Upper lobe of left lung (tissue), 6 donors: ENCODE measurements at regions not wholly inside any gene's neighbourhood (a gene's known extent, or its start where the extent isn't known, plus 50 kb on each side); places are given as distances from the start of the nearest gene placed in this dataset.

Experiments
- ATAC-seq, 2 donors: fragments of 200-7000 bp; cut with Tn5 transposase; one replicate each; pipeline ENCODE4 v1.9.1; 2022; ENCODE audit warnings: mild to moderate bottlenecking in 2 of 2, moderate library complexity in 2 of 2; ENCODE audit not compliant: low FRiP score in 2 of 2
- DNase-seq, 2 donors: peaks; one replicate each; pipeline ENCODE4 v3.0.0-alpha.2; 2019 to 2020
- H3K27ac ChIP-seq, 4 donors: fragments of 200-600 bp; sonication (generic); one replicate each; pipeline ENCODE4 v1.5.1; 2016 to 2019
- H3K27me3 ChIP-seq, 4 donors: fragments of 200-600 bp; sonication (generic); one replicate each; pipeline ENCODE4 v1.5.1; 2017 to 2019
- H3K36me3 ChIP-seq, 4 donors: fragments of 200-600 bp; sonication (generic); one replicate each; pipeline ENCODE4 v1.5.1; 2016 to 2019
- H3K4me1 ChIP-seq, 4 donors: fragments of 200-600 bp; sonication (generic); one replicate each; pipeline ENCODE4 v1.5.1; 2018 to 2019
- H3K4me3 ChIP-seq, 4 donors: fragments of 200-600 bp; sonication (generic); one replicate each; pipeline ENCODE4 v1.5.1; 2017 to 2019; ENCODE audit warnings: mild to moderate bottlenecking in 2 of 4, moderate library complexity in 1 of 4
- H3K9me3 ChIP-seq, 4 donors: fragments of 200-600 bp; sonication (generic); one replicate each; pipeline ENCODE4 v1.5.1; 2018 to 2019
- CTCF ChIP-seq, 6 experiments: fragments of 450-650 bp in 4 of 6; fragments of 200-600 bp in 2 of 6; sonication (generic) in 2 of 6; IDR thresholded peaks; one replicate each; pipeline ENCODE4 v1.5.1; 2016 to 2019; ENCODE audit warnings: antibody characterized with exemption in 6 of 6
- EP300 ChIP-seq, 4 donors: sonication (generic); formaldehyde crosslinking; IDR thresholded peaks; one replicate each; pipeline ENCODE4 v1.5.1; 2017; ENCODE audit warnings: antibody characterized with exemption in 4 of 4, control low read depth in 2 of 4
- POLR2A ChIP-seq, 4 donors: fragments of 450-650 bp; IDR thresholded peaks; one replicate each; pipeline ENCODE4 v1.5.1; 2016 to 2017; ENCODE audit warnings: antibody characterized with exemption in 4 of 4, mild to moderate bottlenecking in 2 of 4
- POLR2AphosphoS5 ChIP-seq, 2 donors: sonication (generic); formaldehyde crosslinking; IDR thresholded peaks; one replicate each; pipeline ENCODE4 v1.5.1; 2017; ENCODE audit warnings: antibody characterized with exemption in 2 of 2
- WGBS, 2 donors: methylation state at CpG; one replicate each; pipeline ENCODE4 v1.1.5; 2017 to 2018; 5-methylcytosine and 5-hydroxymethylcytosine counted together
- donor health status: DM: no; HTN: no; CAD: no; lungs with moderate emphysema.
- donor health status: DM: no; HTN: yes; CAD: no; lungs with severe emphysema.

GRCh38 chr1:235011064-235011598 is 117.5 kb downstream of the TOMM20 start:
- ATAC-seq (no peak), DNase-seq (no peak)
- 74 to 79% methylated on average over 7 of the region's 7 CpGs for WGBS, 2 donors
- no peaks in the 10 kb centered on the region for H3K27me3 ChIP-seq
- peak overlapping the region in 2 of 4 donors; percentile 66 to 82 for H3K27ac ChIP-seq
- TF ChIP-seq POLR2A (IDR thresholded peaks at IDR 0.05) (no peak), POLR2AphosphoS5 (IDR thresholded peaks at IDR 0.05) (no peak), CTCF (IDR thresholded peaks at IDR 0.05) (no peak), EP300 (IDR thresholded peaks at IDR 0.05) (no peak)
- H3K36me3 ChIP-seq = no peaks in the 10 kb centered on the region
- peaks cover 7 to 16% (median 9%) of the 10 kb centered on the region in 4 donors for H3K4me1 ChIP-seq
- no peaks in the 10 kb centered on the region for H3K9me3 ChIP-seq
- H3K4me3 ChIP-seq = no peak overlapping the region

- Histone ChIP-seq H3K4me3 (no peak overlapping the region), H3K36me3 (no peaks in the 10 kb centered on the region), H3K4me1 (peaks cover 7 to 16% (median 9%) of the 10 kb centered on the region in 4 donors), H3K9me3 (no peaks in the 10 kb centered on the region), H3K27me3 (no peaks in the 10 kb centered on the region), H3K27ac (no peak overlapping the region)
- no peak for ATAC-seq
- DNase-seq = peak in 1 of 2 donors; percentile 50
- TF ChIP-seq CTCF (IDR thresholded peaks at IDR 0.05) (no peak), POLR2AphosphoS5 (IDR thresholded peaks at IDR 0.05) (no peak), EP300 (IDR thresholded peaks at IDR 0.05) (no peak), POLR2A (IDR thresholded peaks at IDR 0.05) (no peak)
- 85 to 96% methylated on average over 13 of the region's 13 CpGs for WGBS, 2 donors
Observed at GRCh38 chr1:235009561-235010306, 118.9 kb downstream of the TOMM20 start.

GRCh38 chr1:235009074-235009473 is 119.6 kb downstream of the TOMM20 start:
- H3K4me3 ChIP-seq = no peak overlapping the region
- DNase-seq (no peak), ATAC-seq (no peak)
- H3K36me3 ChIP-seq = no peaks in the 10 kb centered on the region
- H3K27ac ChIP-seq = peak overlapping the region in 1 of 4 donors; percentile 52
- peaks cover 7 to 16% (median 9%) of the 10 kb centered on the region in 4 donors for H3K4me1 ChIP-seq
- 84 to 95% methylated on average over 7 of the region's 7 CpGs for WGBS, 2 donors
- no peaks in the 10 kb centered on the region for H3K27me3 ChIP-seq
- H3K9me3 ChIP-seq = no peaks in the 10 kb centered on the region
- no peak for TF ChIP-seq POLR2A (IDR thresholded peaks at IDR 0.05)
- no peak for TF ChIP-seq POLR2AphosphoS5 (IDR thresholded peaks at IDR 0.05)
- TF ChIP-seq CTCF (IDR thresholded peaks at IDR 0.05) = no peak
- no peak for TF ChIP-seq EP300 (IDR thresholded peaks at IDR 0.05)

GRCh38 chr1:235008239-235008638 is 120.4 kb downstream of the TOMM20 start:
- Histone ChIP-seq H3K27ac (peak overlapping the region in 2 of 4 donors; percentile 33 to 52), H3K36me3 (no peaks in the 10 kb centered on the region), H3K4me1 (peaks cover 7 to 16% (median 9%) of the 10 kb centered on the region in 4 donors), H3K4me3 (no peak overlapping the region), H3K27me3 (no peaks in the 10 kb centered on the region), H3K9me3 (no peaks in the 10 kb centered on the region)
- no peak for DNase-seq
- TF ChIP-seq EP300 (IDR thresholded peaks at IDR 0.05) (peak in 1 of 4 donors; percentile 52), POLR2AphosphoS5 (IDR thresholded peaks at IDR 0.05) (no peak)
- no peak for ATAC-seq

- ATAC-seq (no peak), DNase-seq (no peak)
- no peaks in the 10 kb centered on the region for H3K36me3 ChIP-seq
- H3K4me1 ChIP-seq = peaks cover under 1 to 7% (median 4%) of the 10 kb centered on the region in 4 donors
- H3K4me3 ChIP-seq = no peak overlapping the region
- no peak for TF ChIP-seq POLR2A (IDR thresholded peaks at IDR 0.05)
- no peaks in the 10 kb centered on the region for H3K27me3 ChIP-seq
- no peak overlapping the region for H3K27ac ChIP-seq
- WGBS, 2 donors = 74 to 79% methylated on average over 5 of the region's 5 CpGs
- no peaks in the 10 kb centered on the region for H3K9me3 ChIP-seq
Observed at GRCh38 chr1:235006816-235007215, 121.8 kb downstream of the TOMM20 start.
